Mesenchymal stem cell (in vitro differentiated cells and primary cell): ENCODE measurements at regions not wholly inside any gene's neighbourhood (a gene's known extent, or its start where the extent isn't known, plus 50 kb on each side); places are given as distances from the start of the nearest gene placed in this dataset.

ENCODE experiments used
- DNase-seq: peaks from one replicate; pipeline ENCODE4 v3.0.0-alpha.2; 2013
- H2AFZ ChIP-seq: one replicate; pipeline ENCODE4 v1.6.1; 2013; ENCODE audit warnings: low read depth, mild to moderate bottlenecking, control low read depth, inconsistent platforms, low read length, moderate library complexity
- H2AK5ac ChIP-seq: 2 replicates; pipeline ENCODE4 v1.6.1; 2013; ENCODE audit warnings: low read length, moderate library complexity, mild to moderate bottlenecking, inconsistent platforms; ENCODE audit not compliant: severe bottlenecking
- H2BK120ac ChIP-seq: one replicate; pipeline ENCODE4 v1.6.1; 2013; ENCODE audit warnings: low read depth, mild to moderate bottlenecking, inconsistent platforms, low read length, moderate library complexity
- H2BK12ac ChIP-seq, 2 experiments: one replicate each; pipeline ENCODE4 v1.6.1; 2013; ENCODE audit warnings: inconsistent platforms in 2 of 2, low read length in 2 of 2, mild to moderate bottlenecking in 2 of 2, moderate library complexity in 2 of 2, control low read depth in 1 of 2
- H2BK15ac ChIP-seq: one replicate; pipeline ENCODE4 v1.6.1; 2013; ENCODE audit warnings: mild to moderate bottlenecking, low read depth, inconsistent platforms; ENCODE audit not compliant: poor library complexity, severe bottlenecking
- H2BK5ac ChIP-seq: 2 replicates; pipeline ENCODE4 v1.6.1; 2013; ENCODE audit warnings: low read depth, mild to moderate bottlenecking, low read length, control low read depth, inconsistent platforms; ENCODE audit not compliant: poor library complexity, severe bottlenecking
- H3K14ac ChIP-seq, 2 experiments: one replicate each; pipeline ENCODE4 v1.6.1; 2013; ENCODE audit warnings: inconsistent platforms in 2 of 2, low read length in 2 of 2, control low read depth in 1 of 2, mild to moderate bottlenecking in 1 of 2, moderate library complexity in 1 of 2
- H3K18ac ChIP-seq, 2 experiments: one replicate each; pipeline ENCODE4 v1.6.1; 2013; ENCODE audit warnings: inconsistent platforms in 2 of 2, low read length in 2 of 2, control low read depth in 1 of 2, low read depth in 1 of 2, mild to moderate bottlenecking in 1 of 2
- H3K23ac ChIP-seq, 2 experiments: one replicate each; pipeline ENCODE4 v1.6.1; 2013; ENCODE audit warnings: inconsistent platforms in 2 of 2, low read length in 2 of 2, mild to moderate bottlenecking in 2 of 2, moderate library complexity in 2 of 2, control low read depth in 1 of 2
- H3K27ac ChIP-seq: 2 replicates; pipeline ENCODE4 v1.5.1; 2013; ENCODE audit warnings: mild to moderate bottlenecking, moderate library complexity, low read length, control low read depth, inconsistent platforms; ENCODE audit not compliant: poor library complexity, severe bottlenecking
- H3K27me3 ChIP-seq, 2 experiments: 2 replicates each; pipeline versions ENCODE4 v1.6.1 to v1.7.0; 2013; ENCODE audit warnings: low read length in 2 of 2, mild to moderate bottlenecking in 2 of 2, moderate library complexity in 2 of 2, control low read depth in 1 of 2, inconsistent platforms in 1 of 2; ENCODE audit not compliant: control insufficient read depth in 1 of 2, insufficient read depth in 1 of 2
- H3K36me3 ChIP-seq, 2 experiments: 2 replicates each; pipeline versions ENCODE4 v1.6.1 to v1.7.0; 2013; ENCODE audit warnings: low read length in 2 of 2, control low read depth in 1 of 2, inconsistent platforms in 1 of 2, low read depth in 1 of 2, mild to moderate bottlenecking in 1 of 2; ENCODE audit not compliant: insufficient read depth in 2 of 2, control insufficient read depth in 1 of 2
- H3K4ac ChIP-seq, 2 experiments: one replicate each; pipeline ENCODE4 v1.6.1; 2013; ENCODE audit warnings: inconsistent platforms in 2 of 2, low read length in 2 of 2, mild to moderate bottlenecking in 2 of 2, moderate library complexity in 2 of 2, control low read depth in 1 of 2, low read depth in 1 of 2
- H3K4me1 ChIP-seq: 2 replicates; pipeline ENCODE4 v1.6.1; 2013; ENCODE audit warnings: low read depth, low read length, control low read depth; ENCODE audit not compliant: control insufficient read depth, insufficient read depth
- H3K4me2 ChIP-seq: 2 replicates; pipeline ENCODE4 v1.6.1; 2013; ENCODE audit warnings: low read length, mild to moderate bottlenecking, inconsistent platforms; ENCODE audit not compliant: poor library complexity, severe bottlenecking
- H3K4me3 ChIP-seq, 2 experiments: 2 replicates each; pipeline versions ENCODE4 v1.5.1 to v1.7.0; 2013; ENCODE audit warnings: low read length in 2 of 2, mild to moderate bottlenecking in 2 of 2, control low read depth in 1 of 2, low read depth in 1 of 2; ENCODE audit not compliant: insufficient read depth in 1 of 2
- H3K79me1 ChIP-seq: replicated peaks from 2 replicates; pipeline ENCODE4 v1.6.1; 2013; ENCODE audit warnings: mild to moderate bottlenecking, control low read depth, low read length, inconsistent platforms; ENCODE audit not compliant: poor library complexity, severe bottlenecking
- H3K9ac ChIP-seq: 2 replicates; pipeline ENCODE4 v1.7.0; 2013; ENCODE audit warnings: mild to moderate bottlenecking, low read length, moderate library complexity
- H3K9me3 ChIP-seq: 2 replicates; pipeline ENCODE4 v1.7.0; 2013; ENCODE audit warnings: mild to moderate bottlenecking, low read length; ENCODE audit not compliant: control insufficient read depth
- H4K8ac ChIP-seq: one replicate; pipeline ENCODE4 v1.6.1; 2013; ENCODE audit warnings: inconsistent platforms, mild to moderate bottlenecking, low read length, moderate library complexity
- H4K91ac ChIP-seq: one replicate; pipeline ENCODE4 v1.6.1; 2013; ENCODE audit warnings: mild to moderate bottlenecking, low read length, inconsistent platforms
- WGBS: methylation state at CpG from one replicate; pipeline ENCODE4 v1.1.7; 2013; ENCODE audit warnings: mixed read lengths; 5-methylcytosine and 5-hydroxymethylcytosine counted together

- Histone ChIP-seq H3K23ac (no peak overlapping the region), H3K9me3 (no peaks in the 10 kb centered on the region), H2BK15ac (no peak overlapping the region), H4K8ac (no peak overlapping the region), H3K79me1 (no peaks in the 10 kb centered on the region), H3K36me3 (no peaks in the 10 kb centered on the region), H3K4ac (no peak overlapping the region), H3K9ac (peak overlapping the region; percentile 31), H3K27ac (no peak overlapping the region), H2AFZ (no peak overlapping the region), H2AK5ac (no peak overlapping the region), H2BK120ac (no peak overlapping the region), H4K91ac (no peak overlapping the region), H3K14ac (no peak overlapping the region), H3K4me1 (peaks cover 2% of the 10 kb centered on the region), H2BK12ac (no peak overlapping the region), H3K4me2 (no peak overlapping the region), H2BK5ac (no peak overlapping the region), H3K27me3 (no peaks in the 10 kb centered on the region), H3K18ac (no peak overlapping the region), H3K4me3 (no peak overlapping the region)
- DNase-seq, result peak; percentile 49
- 100% methylated on average over 1 of the region's 1 CpG for WGBS
These were observed 276.2 kb upstream of the SEMA3C start for GRCh38 chr7:81195033-81195432.

- DNase-seq, result peak; percentile 33
- Histone ChIP-seq H2BK15ac (no peak overlapping the region), H3K4ac (no peak overlapping the region), H2AK5ac (no peak overlapping the region), H4K8ac (no peak overlapping the region), H2BK12ac (no peak overlapping the region), H3K27me3 (no peaks in the 10 kb centered on the region), H3K79me1 (no peaks in the 10 kb centered on the region), H3K23ac (no peak overlapping the region), H2AFZ (no peak overlapping the region), H2BK5ac (no peak overlapping the region), H3K27ac (no peak overlapping the region), H3K18ac (no peak overlapping the region), H3K4me1 (peaks cover 2% of the 10 kb centered on the region), H3K9ac (no peak overlapping the region), H3K4me3 (no peak overlapping the region), H3K14ac (no peak overlapping the region), H3K36me3 (no peaks in the 10 kb centered on the region), H3K4me2 (no peak overlapping the region), H4K91ac (no peak overlapping the region), H2BK120ac (no peak overlapping the region), H3K9me3 (no peaks in the 10 kb centered on the region)
- WGBS, result 96% methylated on average over 3 of the region's 3 CpGs
These were observed 272.3 kb upstream of the SEMA3C start for GRCh38 chr7:81190997-81191768.

- Histone ChIP-seq H3K14ac (no peak overlapping the region), H2BK12ac (no peak overlapping the region), H4K91ac (no peak overlapping the region), H3K9me3 (no peaks in the 10 kb centered on the region), H2AFZ (no peak overlapping the region), H3K36me3 (no peaks in the 10 kb centered on the region), H2BK5ac (no peak overlapping the region), H3K18ac (no peak overlapping the region), H3K23ac (no peak overlapping the region), H3K9ac (peak overlapping the region; percentile 3), H4K8ac (no peak overlapping the region), H3K27ac (no peak overlapping the region), H2BK15ac (no peak overlapping the region), H3K4me3 (no peak overlapping the region), H3K79me1 (no peaks in the 10 kb centered on the region), H2BK120ac (no peak overlapping the region), H3K27me3 (no peaks in the 10 kb centered on the region), H3K4ac (no peak overlapping the region), H3K4me1 (no peaks in the 10 kb centered on the region), H3K4me2 (no peak overlapping the region), H2AK5ac (no peak overlapping the region)
- DNase-seq, result no peak
- 100% methylated on average over 1 of the region's 1 CpG for WGBS
These were observed 268.9 kb upstream of the SEMA3C start for GRCh38 chr7:81187753-81188152.

GRCh38 chr7:81186691-81187090 lies 267.8 kb upstream of the SEMA3C start:
- Histone ChIP-seq H3K9me3 (no peaks in the 10 kb centered on the region), H3K9ac (peak overlapping the region; percentile 71), H2AFZ (no peak overlapping the region), H3K4me3 (peak overlapping the region in 1 of 2 experiments; percentile 61), H3K23ac (no peak overlapping the region), H2BK15ac (no peak overlapping the region), H2BK12ac (no peak overlapping the region), H2BK120ac (no peak overlapping the region), H3K14ac (no peak overlapping the region), H3K4me1 (no peaks in the 10 kb centered on the region), H4K91ac (no peak overlapping the region), H4K8ac (no peak overlapping the region), H3K18ac (no peak overlapping the region), H3K4me2 (no peak overlapping the region), H2AK5ac (no peak overlapping the region), H3K36me3 (no peaks in the 10 kb centered on the region), H3K4ac (no peak overlapping the region), H3K27me3 (no peaks in the 10 kb centered on the region), H2BK5ac (no peak overlapping the region), H3K79me1 (no peaks in the 10 kb centered on the region), H3K27ac (no peak overlapping the region)
- 100% methylated on average over 2 of the region's 2 CpGs for WGBS
- no peak for DNase-seq
